ENCODE measurements at regions not wholly inside any gene's neighbourhood (a gene's known extent, or its start where the extent isn't known, plus 50 kb on each side); places are given as distances from the start of the nearest gene placed in this dataset.

DNA sequence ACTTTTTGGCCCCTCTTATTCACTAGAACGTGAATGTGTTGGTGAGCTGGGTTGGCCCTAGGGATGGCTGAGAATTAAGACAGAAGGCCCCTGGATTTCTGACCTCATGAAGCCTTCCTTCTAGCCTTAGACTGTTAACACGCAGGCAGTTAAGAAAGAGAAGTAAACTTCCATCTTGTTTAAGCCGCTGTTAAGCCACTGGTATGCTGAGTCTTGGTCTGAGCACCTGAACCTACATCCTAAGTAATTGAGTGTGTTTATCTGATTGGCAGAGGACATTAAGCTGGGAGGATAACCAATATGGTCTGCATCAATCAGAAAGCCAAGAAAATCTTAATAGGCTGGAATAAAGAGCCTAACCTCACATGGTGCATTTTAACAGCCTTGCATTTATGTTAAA is 535.0 kb upstream of the ARID1B start (continued):
- TF ChIP-seq ZNF114 (CRISPR knock-in tag; IDR thresholded peaks at IDR 0.05) (no peak), JUNB (IDR thresholded peaks at IDR 0.05; ENCODE audit: unreplicated experiment) (no peak), REST (IDR thresholded peaks at IDR 0.05; ENCODE audit: unreplicated experiment) (no peak)
- TF ChIP-seq, protein P1, sequence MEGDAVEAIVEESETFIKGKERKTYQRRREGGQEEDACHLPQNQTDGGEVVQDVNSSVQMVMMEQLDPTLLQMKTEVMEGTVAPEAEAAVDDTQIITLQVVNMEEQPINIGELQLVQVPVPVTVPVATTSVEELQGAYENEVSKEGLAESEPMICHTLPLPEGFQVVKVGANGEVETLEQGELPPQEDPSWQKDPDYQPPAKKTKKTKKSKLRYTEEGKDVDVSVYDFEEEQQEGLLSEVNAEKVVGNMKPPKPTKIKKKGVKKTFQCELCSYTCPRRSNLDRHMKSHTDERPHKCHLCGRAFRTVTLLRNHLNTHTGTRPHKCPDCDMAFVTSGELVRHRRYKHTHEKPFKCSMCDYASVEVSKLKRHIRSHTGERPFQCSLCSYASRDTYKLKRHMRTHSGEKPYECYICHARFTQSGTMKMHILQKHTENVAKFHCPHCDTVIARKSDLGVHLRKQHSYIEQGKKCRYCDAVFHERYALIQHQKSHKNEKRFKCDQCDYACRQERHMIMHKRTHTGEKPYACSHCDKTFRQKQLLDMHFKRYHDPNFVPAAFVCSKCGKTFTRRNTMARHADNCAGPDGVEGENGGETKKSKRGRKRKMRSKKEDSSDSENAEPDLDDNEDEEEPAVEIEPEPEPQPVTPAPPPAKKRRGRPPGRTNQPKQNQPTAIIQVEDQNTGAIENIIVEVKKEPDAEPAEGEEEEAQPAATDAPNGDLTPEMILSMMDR (conservative IDR thresholded peaks at IDR 0.05; ENCODE audit: low read depth in 2 of 2): no peak

GRCh38 chr6:156231026-156231765 is 546.0 kb upstream of the ARID1B start:
- H3K4me2 ChIP-seq: no peak overlapping the region
- Mint-ChIP-seq H3K4me3 (no peak overlapping the region), H3K4me1 (no peaks in the 10 kb centered on the region), H3K9me3 (no peaks in the 10 kb centered on the region), H3K36me3 (ENCODE audit: low read depth) (no peaks in the 10 kb centered on the region), H3K27me3 (ENCODE audit: insufficient read depth, low read depth, poor library complexity) (no peaks in the 10 kb centered on the region), H3K27ac (no peak overlapping the region)
- DNase-seq (ENCODE audit: low spot score) (no peak), ATAC-seq (no peak)
- no peaks in the 10 kb centered on the region for H3K79me2 ChIP-seq (replicated peaks; ENCODE audit: insufficient read depth)
- no peak overlapping the region for H2AFZ ChIP-seq
- no peaks in the 10 kb centered on the region for H3K27me3 ChIP-seq (ENCODE audit: insufficient read depth)
- H3K4me1 ChIP-seq (ENCODE audit: insufficient read depth): no peaks in the 10 kb centered on the region
- no peak overlapping the region for H3K4me3 ChIP-seq
- no peaks in the 10 kb centered on the region for H4K20me1 ChIP-seq (replicated peaks; ENCODE audit: insufficient read depth)
- no peaks in the 10 kb centered on the region for H3K36me3 ChIP-seq (ENCODE audit: insufficient read depth)
- H3K9me2 ChIP-seq (ENCODE audit: insufficient read depth): no peaks in the 10 kb centered on the region
- H3K27ac ChIP-seq (ENCODE audit: low read depth): no peak overlapping the region
- TF ChIP-seq STAT1 (IDR thresholded peaks at IDR 0.05; ENCODE audit: unreplicated experiment) (no peak), NANOG (IDR thresholded peaks at IDR 0.05; ENCODE audit: borderline replicate concordance) (no peak), EZH2phosphoT487 (IDR thresholded peaks at IDR 0.05; ENCODE audit: unreplicated experiment) (no peak), JUNB (IDR thresholded peaks at IDR 0.05; ENCODE audit: unreplicated experiment) (no peak), CREB1 (CRISPR knock-in tag; IDR thresholded peaks at IDR 0.05; ENCODE audit: low read depth) (no peak), ZNF114 (CRISPR knock-in tag; IDR thresholded peaks at IDR 0.05) (no peak)
- TF ChIP-seq, protein P1 (conservative IDR thresholded peaks at IDR 0.05; ENCODE audit: low read depth in 2 of 2): no peak
- H3F3A ChIP-seq (replicated peaks; ENCODE audit: low read depth): no peaks in the 10 kb centered on the region

Measured in GM23338 (cell line).